ENCODE measurements at regions not wholly inside any gene's neighbourhood (a gene's known extent, or its start where the extent isn't known, plus 50 kb on each side); places are given as distances from the start of the nearest gene placed in this dataset.

GRCh38 chr1:3992103-3992556 is 92.1 kb upstream of the C1orf174 start:
- TF ChIP-seq ZBTB7A (IDR thresholded peaks at IDR 0.05; ENCODE audit: low read depth) (no peak), CREB1 (IDR thresholded peaks at IDR 0.05; ENCODE audit: low read depth) (peak; percentile 64)

DNA sequence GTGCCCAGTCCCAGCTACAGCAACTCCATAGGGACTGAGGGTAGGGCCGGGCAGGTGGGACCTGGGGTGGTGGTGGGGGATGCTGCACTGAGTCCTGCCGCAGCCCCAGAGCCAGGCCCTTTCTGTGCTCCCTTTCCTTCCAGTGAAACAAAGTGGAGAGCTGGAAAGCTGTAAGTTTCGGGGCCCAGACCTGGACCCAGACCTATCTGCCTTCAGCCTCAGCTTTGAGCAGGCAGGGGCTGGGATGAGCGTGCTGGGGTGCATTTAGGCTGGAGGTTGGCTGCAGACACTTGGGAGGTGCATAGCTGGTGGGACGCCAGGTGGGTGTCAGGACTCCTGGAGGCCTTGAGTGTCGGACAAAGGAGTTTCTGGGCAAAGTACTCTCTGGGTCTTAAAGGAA is 92.7 kb upstream of the C1orf174 start:
- TF ChIP-seq NFIC (IDR thresholded peaks at IDR 0.05) (no peak), EGR1 (IDR thresholded peaks at IDR 0.05) (no peak), CEBPB (IDR thresholded peaks at IDR 0.05) (no peak), USF1 (IDR thresholded peaks at IDR 0.05) (no peak), TAF1 (IDR thresholded peaks at IDR 0.05; ENCODE audit: low read depth) (no peak), ZBTB7A (IDR thresholded peaks at IDR 0.05; ENCODE audit: low read depth) (no peak), YY1 (IDR thresholded peaks at IDR 0.05; ENCODE audit: low read depth) (no peak), TEAD4 (IDR thresholded peaks at IDR 0.05) (no peak), MAX (IDR thresholded peaks at IDR 0.05) (no peak), FOXM1 (IDR thresholded peaks at IDR 0.05; ENCODE audit: borderline replicate concordance, low read depth) (no peak), EP300 (IDR thresholded peaks at IDR 0.05; ENCODE audit: borderline replicate concordance) (no peak), REST (IDR thresholded peaks at IDR 0.05; ENCODE audit: low read depth) (no peak), TCF12 (IDR thresholded peaks at IDR 0.05; ENCODE audit: low read depth) (no peak), CREB1 (IDR thresholded peaks at IDR 0.05; ENCODE audit: low read depth) (no peak), RAD21 (IDR thresholded peaks at IDR 0.05; ENCODE audit: low read depth) (no peak)

- TF ChIP-seq NFIC (IDR thresholded peaks at IDR 0.05) (no peak), YY1 (IDR thresholded peaks at IDR 0.05; ENCODE audit: low read depth) (no peak), CREB1 (IDR thresholded peaks at IDR 0.05; ENCODE audit: low read depth) (no peak), TEAD4 (IDR thresholded peaks at IDR 0.05) (no peak), EGR1 (IDR thresholded peaks at IDR 0.05) (no peak), CEBPB (IDR thresholded peaks at IDR 0.05) (no peak), TCF12 (IDR thresholded peaks at IDR 0.05; ENCODE audit: low read depth) (no peak)
These were observed 93.7 kb upstream of the C1orf174 start for GRCh38 chr1:3993619-3994375.

DNA sequence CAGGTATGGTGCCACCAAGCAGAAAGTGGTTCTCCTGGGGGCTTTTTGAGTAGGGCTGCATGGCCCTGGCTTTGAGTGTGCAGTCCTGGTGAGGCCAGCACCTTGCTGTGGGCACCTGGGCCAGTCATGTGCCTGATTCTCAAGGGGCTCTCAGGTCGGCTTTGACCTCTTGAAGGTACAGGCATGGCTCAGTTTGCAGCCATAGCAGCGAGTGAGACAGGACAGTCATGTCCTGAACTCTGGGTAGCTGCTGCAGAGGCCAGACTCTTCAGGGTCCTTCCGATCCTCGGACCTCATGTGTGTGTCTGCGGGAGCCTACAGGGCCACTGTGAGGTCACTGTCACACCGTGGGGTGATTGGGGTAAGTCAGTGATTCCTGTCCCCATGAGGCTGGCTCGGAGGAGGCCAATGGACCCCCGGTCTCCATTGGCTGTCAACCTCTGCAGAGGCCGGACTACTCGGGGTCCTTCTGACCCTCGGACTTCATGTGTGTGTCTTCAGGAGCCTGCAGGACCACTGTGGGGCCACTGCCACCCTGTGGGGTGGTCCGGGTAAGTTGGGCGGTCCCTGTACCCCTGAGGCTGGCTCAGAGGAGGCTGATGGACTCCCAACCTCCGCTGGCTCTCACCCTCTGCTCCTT is 95.2 kb upstream of the C1orf174 start:
- TF ChIP-seq TEAD4 (IDR thresholded peaks at IDR 0.05) (no peak), NFIC (IDR thresholded peaks at IDR 0.05) (no peak), MAX (IDR thresholded peaks at IDR 0.05) (no peak), EGR1 (IDR thresholded peaks at IDR 0.05) (no peak), EP300 (IDR thresholded peaks at IDR 0.05; ENCODE audit: borderline replicate concordance) (no peak), USF1 (IDR thresholded peaks at IDR 0.05) (no peak), TAF1 (IDR thresholded peaks at IDR 0.05; ENCODE audit: low read depth) (no peak), ZBTB7A (IDR thresholded peaks at IDR 0.05; ENCODE audit: low read depth) (no peak)

DNA sequence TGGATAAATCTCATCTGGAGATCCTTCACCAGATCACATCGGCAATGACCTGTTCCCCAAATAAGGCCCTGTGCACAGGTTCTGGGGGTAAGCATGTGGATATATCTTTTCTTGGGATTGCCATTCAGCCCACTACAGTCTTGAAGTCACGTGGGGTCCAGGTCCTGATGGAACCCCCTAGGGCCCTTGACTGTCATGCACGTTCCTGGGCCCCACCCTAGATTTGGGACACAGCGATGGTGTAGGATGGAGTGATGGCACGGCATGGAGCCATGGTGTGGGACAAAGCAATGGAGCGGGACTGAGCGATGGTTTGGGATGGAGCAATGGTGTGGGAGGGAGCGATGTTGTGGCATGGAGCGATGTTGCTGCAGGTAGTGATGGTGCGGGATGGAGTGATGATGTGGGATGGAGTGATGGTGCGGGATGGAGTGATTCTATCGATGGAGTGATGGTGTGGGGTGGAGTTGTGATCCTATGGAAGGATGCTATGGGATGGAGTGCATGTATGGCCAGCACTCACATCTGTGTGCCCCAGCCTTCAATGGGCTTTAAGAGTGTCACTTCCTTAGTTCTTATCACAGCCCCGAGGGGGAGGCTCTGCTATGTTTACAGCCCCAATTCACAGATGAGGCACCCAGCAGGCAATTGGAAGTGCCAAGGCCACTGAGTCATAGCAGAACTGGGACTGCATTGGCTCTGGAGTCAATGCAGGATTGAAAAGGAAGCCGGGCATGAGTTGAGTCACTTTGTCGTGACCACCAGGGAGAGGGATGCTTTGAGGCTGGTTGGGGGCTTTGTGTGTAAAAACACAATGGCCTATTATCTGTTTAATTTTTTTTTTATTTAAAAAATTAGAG is 97.0 kb upstream of the C1orf174 start:
- TF ChIP-seq TAF1 (IDR thresholded peaks at IDR 0.05; ENCODE audit: low read depth) = no peak

DNA sequence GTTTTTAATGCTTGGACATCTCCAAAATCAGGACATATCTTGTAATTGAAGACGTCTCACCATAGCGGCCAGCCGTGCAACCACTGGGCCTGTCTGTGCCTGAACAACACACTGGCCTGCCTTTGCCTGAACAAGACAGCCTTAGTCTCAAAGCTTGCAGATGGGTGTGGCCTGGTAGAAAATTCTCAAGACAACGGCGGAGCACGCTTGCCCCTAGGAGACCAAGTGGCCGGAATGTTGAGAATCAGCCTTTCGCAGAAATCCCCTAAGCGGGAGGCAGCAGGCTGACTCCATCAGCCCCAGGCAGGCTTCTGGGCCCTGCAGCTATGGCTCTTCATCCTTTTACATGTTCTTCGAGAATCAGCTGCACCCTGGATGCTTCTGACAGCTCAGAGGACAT is 98.0 kb upstream of the C1orf174 start:
- TF ChIP-seq TEAD4 (IDR thresholded peaks at IDR 0.05) = no peak
- no peak for TF ChIP-seq NFIC (IDR thresholded peaks at IDR 0.05)
- TF ChIP-seq EGR1 (IDR thresholded peaks at IDR 0.05) = no peak
- no peak for TF ChIP-seq CEBPB (IDR thresholded peaks at IDR 0.05)
- TF ChIP-seq TAF1 (IDR thresholded peaks at IDR 0.05; ENCODE audit: low read depth) = no peak
- TF ChIP-seq REST (IDR thresholded peaks at IDR 0.05; ENCODE audit: low read depth) = no peak
- no peak for TF ChIP-seq RAD21 (IDR thresholded peaks at IDR 0.05; ENCODE audit: low read depth)
- no peak for TF ChIP-seq FOXM1 (IDR thresholded peaks at IDR 0.05; ENCODE audit: borderline replicate concordance, low read depth)

Data from Ishikawa (cell line).